Osteoblast (primary cell): ENCODE measurements at regions not wholly inside any gene's neighbourhood (a gene's known extent, or its start where the extent isn't known, plus 50 kb on each side); places are given as distances from the start of the nearest gene placed in this dataset.
"Not testable (repeated sequence)": the region's sequence is repeated elsewhere in the genome, so short reads cannot be mapped to it uniquely, and the experiment has no call there.

Experiments
- DNase-seq: peaks from one replicate; pipeline ENCODE4 v3.0.0; 2011; ENCODE audit warnings: low spot score, mixed read lengths; ENCODE audit not compliant: insufficient read length; ENCODE audit errors: missing footprints
- H2AFZ ChIP-seq: 2 replicates; pipeline ENCODE4 v1.6.0; 2011; ENCODE audit warnings: mild to moderate bottlenecking, low read length
- H3K27ac ChIP-seq: 2 replicates; pipeline ENCODE4 v1.5.1; 2011; ENCODE audit warnings: mild to moderate bottlenecking, low read depth, low read length, moderate library complexity
- H3K27me3 ChIP-seq: 2 replicates; pipeline ENCODE4 v1.6.0; 2012; ENCODE audit warnings: mild to moderate bottlenecking, control low read depth, inconsistent platforms, low read length, moderate library complexity; ENCODE audit not compliant: insufficient read depth
- H3K36me3 ChIP-seq: 2 replicates; pipeline ENCODE4 v1.5.1; 2011; ENCODE audit warnings: mild to moderate bottlenecking, low read length, control low read depth, moderate library complexity; ENCODE audit not compliant: insufficient read depth
- H3K4me1 ChIP-seq: 2 replicates; pipeline ENCODE4 v1.5.1; 2011; ENCODE audit warnings: mild to moderate bottlenecking, low read length, control low read depth, moderate library complexity; ENCODE audit not compliant: insufficient read depth
- H3K4me2 ChIP-seq: 2 replicates; pipeline ENCODE4 v1.6.0; 2011; ENCODE audit warnings: mild to moderate bottlenecking, low read length; ENCODE audit not compliant: insufficient read depth
- H3K4me3 ChIP-seq: fragments of 200-600 bp; sonication (generic); 3 replicates; pipeline ENCODE4 v1.5.1; 2012; ENCODE audit warnings: mild to moderate bottlenecking, low read length, inconsistent platforms; ENCODE audit not compliant: insufficient read depth
- H3K79me2 ChIP-seq: 2 replicates; pipeline ENCODE4 v1.6.0; 2012; ENCODE audit warnings: mild to moderate bottlenecking, low read length, control low read depth, inconsistent platforms; ENCODE audit not compliant: insufficient read depth
- H3K9me3 ChIP-seq: 2 replicates; pipeline ENCODE4 v1.5.1; 2011; ENCODE audit warnings: low read depth, low read length, control low read depth
- H4K20me1 ChIP-seq: 2 replicates; pipeline ENCODE4 v1.6.0; 2012; ENCODE audit warnings: mild to moderate bottlenecking, low read length, control low read depth; ENCODE audit not compliant: insufficient read depth
- CTCF ChIP-seq: IDR thresholded peaks from 2 replicates; pipeline ENCODE4 v1.5.1; 2011; ENCODE audit warnings: mild to moderate bottlenecking, low read depth, low read length, moderate library complexity; ENCODE audit errors: extremely low read depth

- DNase-seq, result no peak
- H3K27ac ChIP-seq, result no peak overlapping the region
- no peak overlapping the region for H3K4me2 ChIP-seq
These were observed 1883.3 kb upstream of the CELF4 start for GRCh38 chr18:39448942-39449341.

GRCh38 chr18:39444957-39445356 is 1879.4 kb upstream of the CELF4 start:
- not testable (repeated sequence) for H2AFZ ChIP-seq, H3K4me3 ChIP-seq, H3K27ac ChIP-seq, H3K27me3 ChIP-seq, H3K9me3 ChIP-seq, H3K4me2 ChIP-seq, DNase-seq, H3K79me2 ChIP-seq, H3K4me1 ChIP-seq, H4K20me1 ChIP-seq, H3K36me3 ChIP-seq

More at GRCh38 chr18:39448942-39449341, 1883.3 kb upstream of the CELF4 start:
- Histone ChIP-seq H3K4me3 (no peak overlapping the region), H4K20me1 (no peaks in the 10 kb centered on the region), H3K4me1 (no peaks in the 10 kb centered on the region), H3K36me3 (no peaks in the 10 kb centered on the region), H3K9me3 (no peaks in the 10 kb centered on the region), H3K27me3 (no peaks in the 10 kb centered on the region), H2AFZ (no peak overlapping the region), H3K79me2 (no peaks in the 10 kb centered on the region)
- no peak for TF ChIP-seq CTCF

- H4K20me1 ChIP-seq, result no peaks in the 10 kb centered on the region
- DNase-seq, result no peak
- no peaks in the 10 kb centered on the region for H3K4me1 ChIP-seq
- H2AFZ ChIP-seq, result no peak overlapping the region
- no peaks in the 10 kb centered on the region for H3K27me3 ChIP-seq
- H3K36me3 ChIP-seq, result no peaks in the 10 kb centered on the region
- H3K79me2 ChIP-seq, result no peaks in the 10 kb centered on the region
- no peaks in the 10 kb centered on the region for H3K9me3 ChIP-seq
- no peak overlapping the region for H3K4me2 ChIP-seq
- no peak for TF ChIP-seq CTCF
- no peak overlapping the region for H3K4me3 ChIP-seq
- H3K27ac ChIP-seq, result no peak overlapping the region
These were observed 1876.0 kb upstream of the CELF4 start for GRCh38 chr18:39441648-39442047.

- Histone ChIP-seq H3K4me2 (no peak overlapping the region), H3K27ac (no peak overlapping the region), H2AFZ (no peak overlapping the region), H3K9me3 (no peaks in the 10 kb centered on the region), H3K79me2 (no peaks in the 10 kb centered on the region), H3K4me3 (no peak overlapping the region), H3K4me1 (no peaks in the 10 kb centered on the region), H4K20me1 (no peaks in the 10 kb centered on the region), H3K27me3 (no peaks in the 10 kb centered on the region), H3K36me3 (no peaks in the 10 kb centered on the region)
- TF ChIP-seq CTCF, result no peak
- DNase-seq, result no peak
These were observed 1870.4 kb upstream of the CELF4 start for GRCh38 chr18:39435996-39436395.
